SU-DHL-6 (cell line): ENCODE measurements at regions not wholly inside any gene's neighbourhood (a gene's known extent, or its start where the extent isn't known, plus 50 kb on each side); places are given as distances from the start of the nearest gene placed in this dataset.

Experiments used
- H2AFZ ChIP-seq: fragments of 200-600 bp; sonication (generic); 2 replicates; pipeline ENCODE4 v1.6.1; 2014; ENCODE audit warnings: low read depth, mild to moderate bottlenecking, moderate library complexity, mixed read lengths, antibody characterized with exemption, low read length; ENCODE audit not compliant: severe bottlenecking
- H3F3A ChIP-seq: fragments of 200-600 bp; shearing (Covaris generic); 2 replicates; pipeline ENCODE4 v1.6.0; 2016; ENCODE audit warnings: antibody characterized with exemption, mild to moderate bottlenecking; ENCODE audit not compliant: insufficient read depth
- H3K27ac ChIP-seq: fragments of 200-600 bp; sonication (generic); 2 replicates; pipeline ENCODE4 v1.5.1; 2016; ENCODE audit warnings: low read depth, mild to moderate bottlenecking, low read length, moderate library complexity, mixed read lengths
- H3K27me3 ChIP-seq: fragments of 200-600 bp; sonication (generic), shearing (Covaris generic); 2 replicates; pipeline ENCODE4 v1.6.0; 2014; ENCODE audit warnings: mild to moderate bottlenecking, low read length
- H3K36me3 ChIP-seq: fragments of 200-600 bp; sonication (generic); 2 replicates; pipeline ENCODE4 v1.6.1; 2014; ENCODE audit warnings: mild to moderate bottlenecking, low read length, mixed read lengths
- H3K4me2 ChIP-seq: fragments of 300-600, 200-600 bp; shearing (Covaris generic), sonication (generic); 2 replicates; pipeline ENCODE4 v1.6.0; 2014; ENCODE audit warnings: low read length, low read depth, mild to moderate bottlenecking; ENCODE audit not compliant: poor library complexity, severe bottlenecking
- H3K4me3 ChIP-seq: fragments of 200-600 bp; sonication (generic); 2 replicates; pipeline ENCODE4 v1.5.1; 2014; ENCODE audit warnings: antibody characterized with exemption, low read length, mild to moderate bottlenecking, mixed read lengths; ENCODE audit not compliant: insufficient read depth, poor library complexity, severe bottlenecking
- H3K79me2 ChIP-seq: fragments of 200-600 bp; sonication (generic); 2 replicates; pipeline ENCODE4 v1.6.1; 2014; ENCODE audit warnings: mild to moderate bottlenecking, low read length, moderate library complexity; ENCODE audit not compliant: insufficient read depth
- H3K9ac ChIP-seq: fragments of 200-600 bp; sonication (generic); 2 replicates; pipeline ENCODE4 v1.7.0; 2014; ENCODE audit warnings: mild to moderate bottlenecking, low read length
- H3K9me2 ChIP-seq: fragments of 200-600 bp; sonication (generic); replicated peaks from 2 replicates; pipeline ENCODE4 v1.6.1; 2014; ENCODE audit warnings: low read length; ENCODE audit not compliant: insufficient read depth
- H3K9me3 ChIP-seq: fragments of 200-600 bp; sonication (generic); 2 replicates; pipeline ENCODE4 v1.6.1; 2014; ENCODE audit warnings: low read length, mixed read lengths; ENCODE audit not compliant: insufficient read depth
- H4K20me1 ChIP-seq: fragments of 200-600 bp; sonication (generic); 2 replicates; pipeline ENCODE4 v1.6.1; 2014; ENCODE audit warnings: low read depth, mild to moderate bottlenecking, antibody characterized with exemption, low read length, moderate library complexity, mixed read lengths
- CTCF ChIP-seq: fragments of 200-600 bp; sonication (generic); IDR thresholded peaks from one replicate; pipeline ENCODE4 v1.5.1; 2017; ENCODE audit warnings: antibody characterized with exemption, mild to moderate bottlenecking, low read length, moderate library complexity; ENCODE audit not compliant: insufficient read depth, poor library complexity, severe bottlenecking
- EZH2phosphoT487 ChIP-seq: fragments of 200-600 bp; sonication (generic), shearing (Covaris generic); conservative IDR thresholded peaks from 2 replicates; pipeline ENCODE4 v1.6.1; 2018; ENCODE audit warnings: mild to moderate bottlenecking, antibody characterized with exemption, low read length, moderate library complexity, mixed read lengths

GRCh38 chr3:193974191-193974652, 161.7 kb upstream of the HES1 start:
- Histone ChIP-seq H3K36me3 (no peaks in the 10 kb centered on the region), H3K4me3 (no peak overlapping the region), H3K27ac (no peak overlapping the region), H3K9ac (no peak overlapping the region), H3K27me3 (no peaks in the 10 kb centered on the region), H3K9me3 (no peaks in the 10 kb centered on the region), H4K20me1 (no peaks in the 10 kb centered on the region), H3K4me2 (no peak overlapping the region), H3K9me2 (no peaks in the 10 kb centered on the region), H3F3A (no peaks in the 10 kb centered on the region), H2AFZ (no peak overlapping the region), H3K79me2 (no peaks in the 10 kb centered on the region)
- no peak for TF ChIP-seq EZH2phosphoT487
- no peak for TF ChIP-seq CTCF

GRCh38 chr3:193974671-193975535, 161.0 kb upstream of the HES1 start:
- no peak overlapping the region for H2AFZ ChIP-seq
- H4K20me1 ChIP-seq: no peaks in the 10 kb centered on the region
- H3K27ac ChIP-seq: no peak overlapping the region
- no peaks in the 10 kb centered on the region for H3K9me3 ChIP-seq
- no peaks in the 10 kb centered on the region for H3K27me3 ChIP-seq
- no peak for TF ChIP-seq EZH2phosphoT487
- no peak for TF ChIP-seq CTCF
- no peaks in the 10 kb centered on the region for H3K79me2 ChIP-seq
- H3K9ac ChIP-seq: no peak overlapping the region
- no peaks in the 10 kb centered on the region for H3F3A ChIP-seq
- H3K4me3 ChIP-seq: no peak overlapping the region
- H3K36me3 ChIP-seq: no peaks in the 10 kb centered on the region
- H3K4me2 ChIP-seq: no peak overlapping the region
- H3K9me2 ChIP-seq: no peaks in the 10 kb centered on the region

GRCh38 chr3:193977622-193978021, 158.3 kb upstream of the HES1 start:
- TF ChIP-seq CTCF: no peak
- no peak for TF ChIP-seq EZH2phosphoT487
- Histone ChIP-seq H3K9me3 (no peaks in the 10 kb centered on the region), H3F3A (no peaks in the 10 kb centered on the region), H3K79me2 (no peaks in the 10 kb centered on the region), H4K20me1 (no peaks in the 10 kb centered on the region), H3K36me3 (no peaks in the 10 kb centered on the region), H3K27me3 (no peaks in the 10 kb centered on the region), H2AFZ (no peak overlapping the region), H3K4me2 (no peak overlapping the region), H3K27ac (no peak overlapping the region), H3K9me2 (no peaks in the 10 kb centered on the region), H3K9ac (no peak overlapping the region), H3K4me3 (no peak overlapping the region)
